ENCODE measurements at regions not wholly inside any gene's neighbourhood (a gene's known extent, or its start where the extent isn't known, plus 50 kb on each side); places are given as distances from the start of the nearest gene placed in this dataset.
"Not testable (repeated sequence)": the region's sequence is repeated elsewhere in the genome, so short reads cannot be mapped to it uniquely, and the experiment has no call there.

- DNase-seq (ENCODE audit: low spot score), result not testable (repeated sequence)
Observed at GRCh38 chr21:16224756-16225155, 495.0 kb downstream of the USP25 start.

- DNase-seq (ENCODE audit: low spot score), result no peak
Observed at GRCh38 chr21:16239659-16240265, 510.0 kb downstream of the USP25 start.

- DNase-seq (ENCODE audit: low spot score), result no peak
Observed at GRCh38 chr21:16241016-16241415, 511.2 kb downstream of the USP25 start.

- no peak for DNase-seq (ENCODE audit: low spot score)
Observed at GRCh38 chr21:16241479-16241963, 511.7 kb downstream of the USP25 start.

- DNase-seq (ENCODE audit: low spot score), result no peak
Observed at GRCh38 chr21:16243396-16243795, 513.6 kb downstream of the USP25 start.

- DNase-seq (ENCODE audit: low spot score), result no peak
Observed at GRCh38 chr21:16248705-16249104, 518.9 kb downstream of the USP25 start.

- no peak for DNase-seq (ENCODE audit: low spot score)
Observed at GRCh38 chr21:16250273-16250672, 520.5 kb downstream of the USP25 start.

GRCh38 chr21:16258844-16259611 lies 529.2 kb downstream of the USP25 start:
- no peak for DNase-seq (ENCODE audit: low spot score)

GRCh38 chr21:16262091-16262490 lies 532.3 kb downstream of the USP25 start:
- no peak for DNase-seq (ENCODE audit: low spot score)

GRCh38 chr21:16264319-16264718 lies 534.5 kb downstream of the USP25 start:
- DNase-seq (ENCODE audit: low spot score), result no peak

GRCh38 chr21:16269476-16269875 lies 539.7 kb downstream of the USP25 start:
- DNase-seq (ENCODE audit: low spot score), result no peak

GRCh38 chr21:16279731-16280581 lies 550.2 kb downstream of the USP25 start:
- no peak for DNase-seq (ENCODE audit: low spot score)

- no peak for DNase-seq (ENCODE audit: low spot score)
Observed at GRCh38 chr21:16280686-16281091, 550.9 kb downstream of the USP25 start.

- no peak for DNase-seq (ENCODE audit: low spot score)
Observed at GRCh38 chr21:16283516-16283915, 553.7 kb downstream of the USP25 start.

GRCh38 chr21:16285605-16286126 lies 555.9 kb downstream of the USP25 start:
- no peak for DNase-seq (ENCODE audit: low spot score)

GRCh38 chr21:16287046-16287445 lies 557.3 kb downstream of the USP25 start:
- no peak for DNase-seq (ENCODE audit: low spot score)

GRCh38 chr21:16291296-16291695 lies 561.5 kb downstream of the USP25 start:
- DNase-seq (ENCODE audit: low spot score), result no peak

GRCh38 chr21:16294128-16294527 lies 564.3 kb downstream of the USP25 start:
- DNase-seq (ENCODE audit: low spot score), result no peak

GRCh38 chr21:16302851-16303282 lies 573.1 kb downstream of the USP25 start:
- DNase-seq (ENCODE audit: low spot score), result no peak

- DNase-seq (ENCODE audit: low spot score), result no peak
Observed at GRCh38 chr21:16304174-16305095, 574.7 kb downstream of the USP25 start.

- DNase-seq (ENCODE audit: low spot score), result no peak
Observed at GRCh38 chr21:16305686-16306085, 575.9 kb downstream of the USP25 start.
